CD4-positive, alpha-beta T cell treated with Interleukin-21 for 1 hour (primary cell): ENCODE measurements at regions not wholly inside any gene's neighbourhood (a gene's known extent, or its start where the extent isn't known, plus 50 kb on each side); places are given as distances from the start of the nearest gene placed in this dataset.

Experiments
- DNase-seq: peaks from one replicate; pipeline ENCODE4 v3.0.0-alpha.2; 2020

DNA sequence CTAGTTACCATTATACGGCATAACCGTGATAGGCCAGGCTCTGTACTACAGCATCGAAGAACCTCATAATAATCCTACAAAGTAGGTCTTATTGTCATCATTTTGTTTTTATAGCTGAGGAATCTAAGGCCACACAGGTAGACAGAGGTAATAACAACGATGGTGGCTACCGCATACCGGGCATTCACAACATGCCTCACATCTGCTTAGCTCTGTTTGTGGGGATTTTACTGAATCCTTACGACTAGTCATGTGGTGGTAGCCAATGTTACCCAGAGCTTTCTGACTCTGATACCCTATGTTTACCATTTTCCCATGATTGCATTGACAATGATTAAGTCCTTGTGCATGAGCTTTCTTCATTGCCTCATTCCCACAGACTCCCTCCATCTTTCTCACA, 269.4 kb downstream of the TCF7L2 start:
- DNase-seq: no peak

DNA sequence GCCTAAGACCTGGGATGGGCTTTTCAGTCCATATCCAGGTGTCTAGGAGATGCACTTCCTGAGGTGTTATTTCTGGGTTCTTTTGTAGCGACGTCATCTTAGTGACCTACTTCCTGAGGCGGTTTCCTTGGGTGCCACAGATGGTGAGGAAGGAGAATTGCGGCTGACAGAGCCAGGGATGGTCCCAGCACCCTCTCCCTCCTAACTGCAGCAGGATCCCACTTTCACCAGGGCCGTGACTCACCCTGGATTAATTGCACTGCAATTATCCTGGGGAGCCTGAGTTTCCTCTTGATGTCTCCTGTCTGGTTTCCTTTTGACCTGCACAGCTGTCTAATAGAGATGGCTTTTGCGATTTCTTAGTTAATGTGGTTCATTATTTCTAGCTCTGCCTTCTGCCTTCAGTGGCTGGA, 271.7 kb downstream of the TCF7L2 start:
- no peak for DNase-seq

DNA sequence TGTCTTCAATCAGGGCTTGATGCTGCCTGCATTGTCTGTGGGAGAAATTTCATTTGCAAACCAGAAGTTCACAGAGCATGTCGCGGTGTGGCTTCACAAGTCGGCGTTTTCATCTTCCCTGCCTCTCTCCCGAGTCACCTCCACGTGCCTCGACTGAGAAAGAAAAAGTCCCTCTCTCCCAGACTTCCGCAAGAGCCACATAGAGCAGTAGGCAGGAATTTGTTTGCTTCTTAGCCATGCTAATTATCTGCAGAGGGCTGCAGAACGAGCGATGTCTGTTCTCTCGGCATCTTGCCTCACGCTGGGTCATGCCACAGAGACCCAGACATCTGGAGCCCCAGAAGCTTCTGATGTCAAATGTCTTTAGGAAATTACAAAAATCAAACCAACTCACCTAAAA, 272.2 kb downstream of the TCF7L2 start:
- no peak for DNase-seq

DNA sequence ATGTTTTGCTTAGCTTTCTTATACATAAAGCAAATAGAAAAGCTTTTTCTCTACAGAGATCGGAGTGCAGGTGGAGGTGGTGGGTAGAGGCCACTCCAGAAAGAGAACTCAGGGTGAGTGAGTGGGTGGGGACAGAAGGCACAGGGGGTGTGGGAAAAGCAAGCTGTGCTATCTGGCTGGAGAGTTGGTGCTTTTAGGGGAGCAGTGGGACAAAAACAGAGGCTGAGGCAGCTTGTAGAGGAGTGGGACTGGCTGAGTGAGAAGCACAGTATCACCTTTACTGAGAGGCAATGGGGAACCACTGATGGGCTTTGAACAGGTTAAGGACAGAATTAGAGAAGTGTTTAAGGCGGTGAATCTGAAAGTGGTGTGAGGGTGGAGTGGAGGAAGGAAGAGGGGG, 275.3 kb downstream of the TCF7L2 start:
- no peak for DNase-seq

DNA sequence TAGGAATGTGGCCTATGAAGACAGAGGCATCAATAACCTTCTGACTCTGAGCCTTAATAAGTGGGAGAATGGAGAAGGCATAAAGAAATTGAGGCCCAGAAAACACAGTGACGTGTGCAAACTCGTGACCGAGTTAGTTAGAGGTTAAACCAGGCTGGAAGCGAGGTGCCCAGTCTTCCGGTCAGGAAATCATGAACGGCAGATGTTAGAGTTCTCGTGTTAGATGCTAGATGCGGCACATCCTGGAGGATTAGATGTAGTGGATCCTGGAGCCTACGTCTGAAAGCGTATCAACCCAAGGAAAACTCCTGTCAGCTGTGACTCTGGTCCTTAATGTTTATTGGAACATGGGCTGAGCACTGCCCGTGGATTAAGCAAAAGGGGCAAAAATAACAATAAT, 275.9 kb downstream of the TCF7L2 start:
- DNase-seq: no peak

DNA sequence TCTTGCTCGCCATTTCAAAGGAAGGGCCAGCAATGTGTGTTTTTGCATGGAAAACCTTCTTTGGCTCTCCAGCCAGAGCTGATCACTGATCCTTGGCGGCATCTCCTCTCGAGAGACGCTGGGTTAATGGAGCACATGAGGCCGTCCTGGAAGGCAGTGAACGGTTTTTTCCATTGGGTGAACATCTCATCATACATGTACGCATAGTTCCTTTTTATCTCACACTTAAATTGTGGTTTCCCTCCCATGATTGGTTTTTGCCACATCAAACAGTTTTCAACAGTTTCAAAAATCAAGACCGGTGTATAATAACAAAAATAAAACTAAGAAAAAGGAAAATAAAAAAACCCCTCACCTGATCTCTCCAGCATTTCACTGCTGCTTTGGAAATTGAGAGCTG, 276.4 kb downstream of the TCF7L2 start:
- no peak for DNase-seq

DNA sequence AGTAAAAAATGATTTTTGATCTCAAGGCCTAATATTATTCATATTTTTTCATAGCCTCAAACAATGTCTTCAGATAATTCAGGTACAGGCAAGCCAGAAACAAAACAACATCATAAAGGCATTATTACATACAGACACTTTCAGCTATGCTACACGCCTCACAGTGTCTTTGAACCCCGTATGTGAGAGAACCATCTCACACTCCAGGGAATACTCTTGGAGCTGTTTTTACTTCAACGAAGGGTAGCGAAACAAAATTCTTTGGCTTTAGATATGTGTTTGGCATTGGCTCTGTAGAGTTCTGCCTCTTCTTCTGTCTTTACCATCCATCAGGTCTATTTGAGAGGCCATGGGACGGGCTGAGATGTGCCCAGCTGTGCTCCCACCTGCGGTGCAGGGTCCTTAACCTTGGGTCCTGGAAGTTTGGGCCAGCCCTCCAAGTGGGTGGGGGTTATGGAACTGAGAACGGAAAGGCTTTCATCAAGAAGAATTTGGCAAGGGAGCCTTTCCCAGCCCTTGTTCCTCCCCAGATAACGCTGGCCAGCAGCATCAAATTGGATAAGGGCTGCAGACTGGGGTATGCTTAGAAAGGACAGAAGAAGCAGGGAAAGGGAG, 276.9 kb downstream of the TCF7L2 start:
- no peak for DNase-seq

DNA sequence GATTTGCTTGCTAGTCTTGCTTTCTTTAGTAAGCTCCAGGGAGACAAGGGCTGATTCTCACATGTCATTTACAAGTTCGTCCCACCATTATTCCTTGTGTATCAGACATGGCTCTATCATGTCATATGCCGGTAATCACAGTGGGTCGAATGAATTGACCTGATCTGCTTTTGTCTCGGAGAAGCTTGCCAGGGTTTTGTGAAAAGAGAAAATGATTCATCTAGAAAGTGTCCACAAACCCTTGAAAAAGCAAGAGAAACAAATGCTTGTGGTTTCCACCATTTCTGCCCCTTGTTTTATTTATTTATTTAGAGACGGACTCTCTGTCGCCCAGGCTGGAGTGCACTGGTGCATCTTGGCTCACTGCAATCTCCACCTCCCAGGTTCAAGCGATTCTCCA, 278.5 kb downstream of the TCF7L2 start:
- DNase-seq: no peak

DNA sequence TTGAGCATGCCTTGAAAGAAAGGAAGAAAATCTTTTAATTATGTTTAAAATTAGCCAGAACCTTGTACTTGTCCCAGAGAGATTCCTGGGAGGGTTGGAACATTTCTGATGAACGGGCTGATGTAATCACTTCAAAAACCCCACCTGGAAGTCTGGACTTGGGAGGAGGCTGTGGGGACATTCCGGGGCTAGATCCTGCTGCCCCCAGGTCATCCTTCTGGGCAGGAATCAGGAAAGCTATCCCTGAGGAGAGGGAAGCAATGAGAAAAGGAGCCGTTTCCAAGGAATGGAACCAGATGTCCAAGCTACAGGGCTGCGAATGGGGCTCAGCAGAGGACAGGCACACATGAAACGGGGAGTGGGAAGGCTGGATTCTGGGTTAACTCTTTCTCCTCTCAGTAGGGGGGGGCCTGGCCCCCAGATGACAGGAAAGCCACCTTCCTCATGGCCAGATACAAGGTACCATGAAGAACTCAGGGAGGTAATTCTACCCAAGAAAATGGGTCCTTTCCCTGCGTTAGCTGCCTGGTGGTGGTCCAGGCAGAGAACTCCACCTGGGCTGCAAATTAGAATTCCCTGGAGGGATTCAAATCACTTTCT, 280.1 kb downstream of the TCF7L2 start:
- no peak for DNase-seq

DNA sequence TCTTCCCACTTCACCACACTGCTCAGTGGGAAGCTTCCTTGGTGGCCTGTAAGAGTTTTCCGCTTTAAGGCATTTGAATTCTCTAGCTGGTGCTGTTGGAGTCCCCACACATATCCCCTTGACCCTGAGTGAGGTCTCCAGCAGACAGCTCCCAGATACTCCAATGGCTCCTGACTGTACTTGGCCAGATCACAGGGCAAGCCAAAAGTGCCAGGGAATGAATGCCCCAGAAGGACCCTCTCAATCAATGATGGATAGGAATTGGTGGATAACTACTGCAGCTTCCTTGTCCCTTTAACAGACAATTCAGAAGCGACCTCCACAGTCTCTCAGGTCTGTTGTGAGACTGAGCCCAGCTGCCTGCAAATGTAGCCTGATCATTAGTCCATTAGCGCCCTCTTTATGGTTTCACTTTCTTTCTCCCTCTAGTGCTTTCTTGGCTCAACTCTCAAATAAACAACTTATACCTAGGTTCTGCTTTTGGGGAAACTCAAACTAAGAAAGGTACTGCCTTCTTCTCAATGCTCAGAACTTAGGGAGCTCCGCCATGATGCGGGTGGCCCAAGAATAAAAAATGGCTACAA, 283.0 kb downstream of the TCF7L2 start:
- no peak for DNase-seq

DNA sequence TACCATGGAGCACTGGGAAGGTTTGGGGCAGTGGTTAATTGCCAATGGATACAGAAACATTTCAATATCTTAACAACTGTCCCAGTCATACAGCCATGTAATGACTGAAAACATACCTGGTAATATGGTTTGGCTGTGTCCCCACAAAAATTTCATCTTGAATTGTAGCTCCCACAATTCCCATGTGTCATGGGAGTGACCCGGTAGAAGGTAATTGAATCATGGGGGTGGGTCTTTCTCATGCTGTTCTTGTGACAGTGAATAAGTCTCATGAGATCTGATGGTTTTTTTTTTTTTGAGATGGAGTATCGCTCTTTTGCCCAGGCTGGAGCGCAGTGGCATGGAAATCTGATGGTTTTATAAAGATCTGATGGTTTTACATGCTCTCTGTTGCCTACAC, 284.4 kb downstream of the TCF7L2 start:
- no peak for DNase-seq

DNA sequence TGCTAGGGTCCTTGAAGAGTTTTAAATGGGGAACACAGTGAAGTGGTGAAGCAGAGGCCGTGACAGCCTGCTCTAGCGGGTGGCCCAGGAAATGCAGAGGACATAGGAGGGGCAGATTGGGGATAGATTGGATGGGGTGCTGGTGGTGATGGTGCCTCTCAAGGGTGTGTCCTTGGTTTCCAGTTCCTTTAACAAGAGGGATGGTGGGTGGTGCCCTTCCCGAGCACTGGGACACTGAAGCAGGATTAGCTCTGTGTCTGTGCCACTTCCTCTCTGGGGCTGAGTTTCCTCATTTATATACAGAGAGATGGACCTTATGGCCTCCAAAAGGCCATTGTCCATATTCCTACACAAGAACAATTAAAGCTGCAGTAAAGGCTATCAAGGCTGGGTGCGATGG, 285.5 kb downstream of the TCF7L2 start:
- DNase-seq: no peak

DNA sequence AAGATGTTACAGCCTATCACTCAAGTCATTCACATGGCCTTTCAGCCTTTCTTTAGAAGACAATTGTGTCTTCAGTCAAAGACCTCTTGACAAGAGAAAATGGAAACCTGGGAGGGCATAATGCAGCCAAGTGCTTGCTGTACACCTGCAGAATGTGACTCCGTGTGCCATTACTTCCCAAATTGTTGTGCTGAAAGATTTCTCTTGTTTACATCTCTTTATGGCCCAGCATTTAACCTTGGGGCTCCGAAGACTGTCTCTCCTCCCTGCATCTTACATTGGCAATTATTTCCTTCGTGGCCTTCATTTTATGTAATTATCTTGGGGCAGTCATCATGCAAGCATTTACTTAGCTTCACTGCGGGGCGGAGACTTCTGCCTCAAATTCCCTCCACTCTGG, 287.0 kb downstream of the TCF7L2 start:
- no peak for DNase-seq

DNA sequence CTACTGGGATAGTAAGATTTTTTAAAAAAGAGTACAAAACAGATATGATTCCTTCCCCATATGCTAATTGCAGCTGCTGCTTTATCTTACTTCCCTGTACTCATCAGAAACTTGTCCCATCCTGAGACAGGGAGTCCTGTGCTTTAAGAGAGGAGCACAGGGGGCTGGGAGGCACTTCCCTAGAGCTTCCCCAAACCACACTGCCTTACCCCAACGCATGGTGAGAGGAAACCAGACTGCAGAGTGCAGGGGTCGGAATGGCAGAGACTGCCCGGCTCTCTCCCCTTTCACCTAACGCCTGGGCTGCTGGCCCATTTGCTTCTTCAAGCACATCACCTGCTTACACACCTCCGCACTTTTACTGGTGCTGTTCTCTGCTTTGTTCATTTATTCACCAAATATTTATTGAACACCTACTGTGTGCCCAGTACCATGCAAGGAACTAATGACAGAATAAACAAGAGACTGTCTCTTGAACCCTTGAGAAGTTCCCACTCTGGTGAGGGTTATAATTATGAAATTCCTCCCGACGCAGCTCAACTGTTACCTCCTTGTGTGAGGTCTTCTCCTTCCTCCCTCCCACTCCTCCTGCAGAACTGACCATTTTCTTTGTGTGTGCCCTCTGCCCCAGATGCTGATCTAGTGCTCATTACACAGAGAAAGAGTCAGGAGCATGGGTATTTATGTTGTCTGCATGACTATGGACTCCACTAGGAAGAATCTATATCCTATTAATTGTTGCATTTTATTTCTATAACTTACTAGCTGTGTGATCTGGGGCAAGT, 289.7 kb downstream of the TCF7L2 start:
- DNase-seq: no peak

DNA sequence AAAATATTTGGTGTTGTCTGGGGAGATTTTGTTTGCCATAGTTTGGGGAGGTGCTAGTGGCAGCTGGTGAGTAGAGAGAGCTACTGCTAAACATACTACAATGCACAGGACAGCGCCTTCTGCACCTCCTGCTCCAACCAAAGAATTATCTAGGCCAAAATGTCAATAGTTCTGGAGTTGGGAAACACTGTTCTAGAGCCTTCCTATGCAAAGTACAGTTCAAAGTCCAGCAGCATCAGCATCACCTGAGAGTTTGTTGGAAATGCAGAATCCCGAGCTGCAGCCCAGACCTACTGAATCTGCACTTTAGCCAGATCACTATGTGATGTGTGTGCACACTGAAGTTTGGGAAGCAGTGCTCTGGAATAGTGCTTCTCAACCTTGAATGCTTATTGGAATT, 290.7 kb downstream of the TCF7L2 start:
- DNase-seq: no peak

DNA sequence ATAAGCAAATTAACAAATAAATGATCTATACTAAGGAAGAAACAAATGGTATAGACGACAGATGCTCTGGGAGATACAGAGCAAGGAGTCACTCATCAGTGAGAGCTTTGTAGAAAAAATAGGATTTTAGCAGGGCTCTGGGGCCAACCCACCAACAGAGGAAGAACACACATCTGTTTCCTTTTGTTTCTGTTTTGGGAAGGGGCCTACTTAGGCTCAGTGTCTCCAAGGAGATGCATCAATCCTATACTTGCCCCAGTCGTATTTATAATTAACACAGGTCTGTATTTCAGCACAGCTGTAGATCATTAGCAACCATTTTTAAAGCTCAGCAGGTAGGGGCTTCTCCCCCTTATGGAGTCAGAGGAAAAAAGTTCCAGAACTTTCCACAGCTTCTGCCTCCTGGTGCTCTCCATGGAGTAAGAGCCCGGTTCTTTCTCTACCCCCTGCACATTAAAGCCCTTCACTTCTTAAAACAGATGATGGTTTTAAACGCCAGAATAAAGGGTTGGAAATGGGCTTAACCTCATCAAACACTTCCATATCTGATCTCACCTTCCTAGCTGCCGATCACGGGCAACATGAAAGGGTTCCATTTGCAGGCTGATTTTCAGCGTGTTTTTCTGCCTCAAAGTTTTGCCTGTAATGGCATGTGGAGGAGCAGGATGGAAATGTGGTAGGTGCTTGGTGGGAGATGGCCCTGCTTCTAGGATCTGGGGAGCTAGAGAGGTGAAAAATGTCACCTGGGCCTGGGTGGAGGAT, 291.7 kb downstream of the TCF7L2 start:
- no peak for DNase-seq

DNA sequence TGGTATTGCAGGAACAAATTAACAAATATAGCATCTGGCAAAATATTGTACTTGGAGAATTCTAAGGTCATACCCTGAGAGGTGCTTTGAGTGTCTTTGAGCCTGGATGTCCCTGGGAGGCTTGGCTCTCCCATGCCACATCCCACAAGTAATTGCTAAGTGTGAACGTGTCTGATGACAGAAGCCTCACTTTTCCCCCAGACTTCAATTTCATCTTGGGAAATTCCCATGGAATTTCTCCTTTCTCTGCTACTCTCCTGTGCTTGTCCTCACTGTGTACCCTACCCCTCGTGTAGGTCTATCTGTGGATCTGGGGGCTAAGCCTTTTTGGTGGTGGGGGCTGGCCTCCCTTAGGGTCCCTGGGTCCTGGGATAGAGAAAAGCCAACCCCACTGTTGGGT, 293.3 kb downstream of the TCF7L2 start:
- DNase-seq: no peak

DNA sequence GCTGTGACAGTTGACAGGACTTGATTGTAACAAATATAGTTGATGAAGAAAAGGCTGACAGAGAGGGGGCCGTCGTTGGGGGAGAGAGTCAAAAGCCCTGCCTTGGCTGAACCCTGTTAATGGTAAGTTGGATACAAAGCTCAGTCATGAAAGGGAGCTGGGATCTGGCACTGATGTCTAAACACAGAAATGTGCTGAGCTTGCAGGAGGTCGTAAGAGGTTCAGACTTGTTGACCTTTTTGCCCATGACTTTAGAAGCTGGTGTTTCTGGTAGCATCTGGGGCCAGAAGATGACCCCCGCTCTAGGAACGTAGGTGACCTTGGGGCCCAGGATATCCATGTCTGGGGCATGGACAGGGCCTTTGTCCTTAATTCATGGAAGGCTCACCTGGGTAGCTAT, 294.7 kb downstream of the TCF7L2 start:
- no peak for DNase-seq

DNA sequence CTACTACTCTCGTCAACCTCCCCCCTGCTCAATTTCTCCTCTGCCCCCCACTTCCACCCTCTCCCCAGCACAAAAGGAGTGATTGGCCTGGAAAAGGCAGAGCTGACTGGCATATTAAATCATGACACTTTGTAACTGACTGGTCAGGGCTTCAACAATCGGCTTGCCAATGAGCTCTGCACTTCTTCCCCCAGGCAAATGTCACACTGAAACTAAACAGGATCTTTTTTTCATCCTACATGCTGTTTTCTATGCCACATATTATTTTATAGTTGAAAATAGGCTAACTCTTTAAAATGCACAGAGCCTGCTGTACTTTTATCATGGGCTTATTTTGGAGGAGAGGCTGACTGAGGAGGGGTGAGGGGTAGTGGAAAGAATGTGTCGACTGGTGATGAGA, 295.2 kb downstream of the TCF7L2 start:
- DNase-seq: no peak

DNA sequence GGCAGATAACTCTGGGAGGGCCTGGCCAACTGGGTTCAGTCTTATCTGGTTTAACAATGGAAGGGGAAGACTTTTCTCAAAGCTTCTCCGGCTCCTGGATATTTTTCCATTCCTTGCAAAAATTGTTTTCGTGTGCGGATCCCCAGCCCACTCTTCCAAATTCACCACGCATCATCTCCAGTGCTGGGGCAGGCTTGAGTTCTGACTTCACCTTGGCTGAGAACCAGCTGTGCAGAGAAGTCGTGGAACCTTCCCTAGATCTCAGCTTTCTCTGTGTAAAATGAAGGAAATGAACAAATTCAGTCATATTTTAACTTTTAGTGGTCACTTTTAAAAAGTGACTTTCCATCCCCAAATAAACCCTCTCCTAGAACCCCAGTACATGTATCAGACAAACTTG, 297.0 kb downstream of the TCF7L2 start:
- DNase-seq: no peak

DNA sequence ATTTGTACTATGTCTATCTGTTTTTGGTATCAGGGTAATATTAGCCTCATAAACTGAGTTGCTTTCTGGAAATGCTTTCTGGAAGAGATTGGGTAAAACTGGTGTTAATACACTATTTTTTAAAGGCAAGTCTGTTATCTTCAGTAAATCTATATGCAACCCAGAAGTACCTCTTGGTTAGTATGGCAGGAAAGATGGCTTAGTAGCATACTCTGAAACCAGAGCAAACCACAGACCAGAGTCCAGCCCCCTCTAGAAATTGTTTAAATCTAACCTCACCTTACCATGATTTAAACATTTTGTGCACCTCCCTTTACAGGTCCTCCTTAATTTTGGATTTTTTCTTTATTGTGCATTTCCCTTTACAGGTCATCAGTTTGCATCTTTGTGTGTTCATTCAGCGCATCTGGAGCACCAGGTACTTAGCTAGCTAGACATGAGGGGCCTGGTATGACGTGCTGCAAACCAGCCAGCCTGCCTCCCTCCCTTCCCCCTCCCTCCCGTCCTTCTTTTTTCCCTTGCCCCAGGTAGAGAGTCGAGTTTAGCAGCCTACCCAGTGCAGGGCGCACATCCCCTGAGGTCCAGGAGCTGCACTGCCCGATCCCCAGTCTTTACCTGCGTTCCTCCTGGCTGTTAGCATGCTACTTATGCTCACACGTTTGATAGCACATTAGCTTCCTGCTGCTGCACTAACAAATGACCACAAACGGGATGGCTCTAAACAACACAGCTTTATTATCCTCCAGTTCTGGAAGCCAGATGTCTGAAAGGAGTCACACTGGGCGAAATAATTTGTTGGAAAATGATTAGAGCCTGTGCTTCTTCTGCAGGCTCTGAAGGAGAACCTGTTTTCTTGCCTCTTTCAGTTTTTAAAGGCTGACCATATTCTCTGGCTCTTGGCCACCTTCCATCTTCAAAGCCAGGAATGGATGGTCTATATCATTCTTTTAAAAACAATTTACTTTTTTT, 299.9 kb upstream of the HABP2 start:
- no peak for DNase-seq

DNA sequence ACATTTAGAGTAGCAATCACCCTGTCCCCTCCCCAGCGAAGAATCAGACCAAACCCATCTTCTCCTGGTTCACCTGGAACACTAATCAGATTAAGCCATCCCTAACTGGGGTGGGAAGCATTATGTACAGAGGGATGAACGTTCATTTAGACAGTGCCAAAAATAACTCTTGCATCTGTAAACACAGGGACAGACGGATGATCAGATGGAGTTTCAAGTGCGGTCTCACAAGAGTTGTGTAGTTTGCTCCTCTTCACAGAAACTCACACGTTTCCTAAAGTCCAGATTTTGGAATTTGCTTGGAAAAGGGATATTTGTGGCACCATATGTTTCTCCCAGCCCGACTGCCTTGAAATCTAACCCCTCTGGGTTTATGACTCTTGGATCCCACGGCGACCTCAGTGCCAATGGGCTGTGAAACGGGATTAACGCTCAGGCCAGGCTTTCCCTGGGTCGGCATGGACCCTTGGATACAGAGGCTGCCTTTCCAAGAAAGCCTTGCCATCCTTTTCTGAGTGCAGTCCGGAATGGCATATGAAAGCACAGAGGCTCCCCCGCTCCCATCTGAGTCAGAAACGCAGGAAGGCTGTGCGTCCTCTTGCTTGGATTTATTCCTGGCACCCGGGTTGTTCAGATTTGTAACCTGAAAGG, 293.2 kb upstream of the HABP2 start:
- no peak for DNase-seq
